Cerebellar nuclear complex (tissue), 1 donor: ENCODE measurements at regions not wholly inside any gene's neighbourhood (a gene's known extent, or its start where the extent isn't known, plus 50 kb on each side); places are given as distances from the start of the nearest gene placed in this dataset.

Source experiments
- DNase-seq, 2 experiments: peaks; one replicate each; lab custom pipeline; 2025; lab: John Stamatoyannopoulos, UW

DNA sequence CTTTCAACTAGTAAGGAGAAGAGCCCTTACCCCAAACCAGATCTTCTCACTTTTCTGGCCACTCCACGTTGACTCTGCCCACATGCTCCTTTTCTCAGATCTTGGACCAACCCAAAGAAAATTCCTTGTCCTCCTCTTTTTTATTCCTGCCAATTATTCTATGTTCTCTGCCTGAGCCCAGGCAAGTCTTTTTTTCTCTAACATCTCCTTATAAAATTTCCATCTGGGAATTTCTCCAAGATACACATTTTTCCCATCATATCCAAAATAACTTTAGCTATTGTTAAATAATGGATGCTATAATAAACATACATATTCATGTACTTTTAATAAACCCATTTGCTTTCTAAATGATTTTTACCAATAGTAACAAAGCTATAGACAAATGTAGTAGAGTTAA is 726.0 kb upstream of the ZNF385D start:
- no peak for DNase-seq

DNA sequence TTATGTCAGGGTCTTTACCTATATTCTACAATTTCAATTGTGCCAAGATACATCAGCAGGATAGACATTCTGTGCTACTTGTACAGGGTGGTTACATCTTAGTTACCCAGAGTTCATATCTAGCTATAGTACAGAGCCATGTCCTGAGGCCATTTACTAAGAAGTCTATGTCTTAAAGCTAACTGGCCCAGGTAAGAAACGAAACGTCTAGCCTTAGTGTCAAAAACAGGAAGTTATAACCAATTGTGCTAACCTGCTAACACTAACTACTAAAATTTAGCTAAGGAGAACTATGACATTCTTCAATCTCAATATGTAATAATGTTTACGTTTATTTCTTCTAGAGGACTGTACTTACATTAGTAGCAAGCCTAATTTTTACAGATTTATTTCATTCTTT is 717.2 kb upstream of the UBE2E2 start:
- DNase-seq: no peak

DNA sequence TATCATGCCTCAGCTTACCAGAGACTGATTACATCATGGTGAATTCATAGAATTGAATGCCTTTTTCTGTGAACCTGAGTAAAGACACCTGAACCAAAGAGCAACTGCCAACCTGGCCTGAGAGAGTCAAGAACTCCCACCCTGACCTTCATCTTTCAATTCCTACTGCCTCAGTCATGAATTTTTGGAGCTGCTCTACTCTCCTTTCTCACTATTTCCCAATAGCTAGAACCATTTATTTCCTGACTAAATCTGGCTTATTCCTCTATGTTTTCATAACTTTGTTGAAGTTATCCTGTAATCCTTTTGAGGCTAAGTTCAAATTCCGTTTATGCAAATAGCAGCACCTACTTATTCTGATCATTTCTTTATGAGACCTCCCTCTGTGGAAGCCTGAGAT is 712.4 kb upstream of the UBE2E2 start:
- DNase-seq: no peak

DNA sequence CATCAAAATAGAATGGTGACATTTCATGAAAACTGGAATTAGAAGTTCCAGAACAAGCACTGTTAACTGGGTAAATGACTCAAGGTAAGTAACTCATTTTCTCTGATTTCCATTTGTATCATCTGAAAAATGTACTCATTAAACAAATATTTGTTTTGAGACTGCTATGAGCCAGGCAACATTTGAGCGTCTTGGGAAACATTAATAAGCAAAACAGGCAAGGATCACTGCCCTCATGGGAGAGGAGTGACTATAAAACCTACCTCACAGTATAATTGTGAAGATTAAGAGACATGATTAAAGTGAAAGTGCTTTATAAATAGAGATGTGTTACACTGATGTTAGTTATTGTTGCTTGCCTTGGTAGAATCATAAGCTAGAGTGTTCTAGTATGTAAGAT is 711.8 kb upstream of the UBE2E2 start:
- no peak for DNase-seq

DNA sequence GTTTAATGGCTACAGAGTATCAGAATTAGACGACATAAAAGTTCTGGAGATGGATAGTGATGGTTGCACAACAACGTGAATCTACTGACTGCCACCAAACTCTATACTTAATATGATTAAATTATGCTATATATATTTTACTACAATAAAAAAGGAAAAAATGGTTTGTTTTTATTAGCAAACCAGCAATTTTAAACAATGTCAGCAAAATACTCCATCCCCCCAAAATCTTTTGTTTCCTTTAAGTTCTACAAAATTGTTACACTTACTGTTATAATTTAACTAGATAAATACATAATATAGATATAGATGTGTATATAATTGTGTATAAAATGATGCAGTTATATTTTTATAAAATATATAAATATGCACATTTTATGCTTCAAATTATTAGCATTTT is 710.8 kb upstream of the UBE2E2 start:
- no peak for DNase-seq

DNA sequence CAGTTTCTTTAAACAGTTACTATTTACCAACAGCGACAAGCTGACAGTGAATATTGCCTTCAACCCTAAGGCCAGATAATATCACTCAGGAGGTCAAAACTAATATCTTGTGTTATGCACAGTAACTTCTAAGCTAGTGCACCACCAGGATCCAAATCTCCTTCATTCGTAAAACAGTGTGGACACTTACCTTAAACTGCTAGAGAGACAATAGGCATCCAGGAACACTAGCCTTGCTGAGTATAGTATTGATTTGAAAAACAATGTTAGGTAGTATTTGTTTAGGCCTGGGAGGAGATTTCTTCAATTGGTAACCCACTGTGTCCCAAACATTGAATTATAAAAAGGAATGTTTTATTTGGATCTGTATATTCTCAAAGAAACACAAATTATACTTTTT is 707.9 kb upstream of the UBE2E2 start:
- no peak for DNase-seq

DNA sequence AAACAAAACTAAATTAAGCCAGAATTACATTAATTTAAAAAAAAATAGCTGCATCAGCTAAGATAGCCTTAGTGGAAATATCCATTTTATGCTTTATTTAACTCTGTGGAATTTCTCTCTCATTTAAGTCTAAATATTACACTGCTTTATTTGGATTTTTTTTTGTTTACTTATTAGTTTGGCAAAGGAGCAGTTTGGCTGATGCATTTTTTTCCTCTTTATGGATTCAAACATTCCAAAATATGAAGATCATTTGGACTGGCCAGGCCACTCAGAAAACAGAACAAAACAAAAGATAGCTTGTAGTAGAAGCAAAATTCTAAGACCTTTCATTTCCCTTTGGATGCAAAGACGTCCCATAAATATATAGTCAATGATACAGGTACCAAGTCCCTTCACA is 707.3 kb upstream of the UBE2E2 start:
- DNase-seq: no peak

DNA sequence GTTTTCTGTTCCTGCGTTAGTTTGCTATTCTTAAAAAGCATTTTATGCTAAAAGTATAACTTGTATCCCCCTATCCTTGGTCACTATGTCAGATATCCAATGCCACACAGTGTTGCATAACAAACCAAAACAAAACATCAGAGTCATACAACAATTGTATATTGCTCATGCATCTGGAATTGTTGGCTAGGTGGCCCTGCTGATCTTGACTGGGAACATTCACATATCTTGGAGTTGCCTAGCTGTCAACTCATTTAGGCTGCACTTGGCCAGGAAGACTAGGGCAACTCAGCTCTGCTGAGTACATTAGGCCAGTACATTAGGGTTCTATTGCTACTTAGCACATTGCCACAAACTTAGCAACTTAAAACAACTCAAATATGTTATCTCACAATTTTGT is 706.5 kb upstream of the UBE2E2 start:
- DNase-seq: no peak

DNA sequence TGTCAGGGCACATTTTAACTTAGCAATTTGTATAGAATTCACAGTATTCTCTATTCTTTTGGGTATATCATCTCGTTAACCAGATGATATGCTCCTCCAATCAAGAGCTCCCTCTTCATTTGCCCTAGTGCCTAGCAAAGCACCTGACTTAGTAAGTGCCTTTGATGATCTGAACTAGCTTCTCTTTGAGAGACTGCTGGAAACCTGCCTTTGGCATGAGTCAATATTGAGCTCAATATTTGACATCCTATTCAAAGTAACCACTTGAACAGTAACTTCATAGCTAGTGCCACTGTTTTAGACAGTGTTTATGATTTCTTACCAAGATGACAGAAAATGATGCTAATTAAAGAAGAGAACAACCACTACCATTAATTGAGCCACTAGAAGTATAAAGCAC is 696.3 kb upstream of the UBE2E2 start:
- no peak for DNase-seq

DNA sequence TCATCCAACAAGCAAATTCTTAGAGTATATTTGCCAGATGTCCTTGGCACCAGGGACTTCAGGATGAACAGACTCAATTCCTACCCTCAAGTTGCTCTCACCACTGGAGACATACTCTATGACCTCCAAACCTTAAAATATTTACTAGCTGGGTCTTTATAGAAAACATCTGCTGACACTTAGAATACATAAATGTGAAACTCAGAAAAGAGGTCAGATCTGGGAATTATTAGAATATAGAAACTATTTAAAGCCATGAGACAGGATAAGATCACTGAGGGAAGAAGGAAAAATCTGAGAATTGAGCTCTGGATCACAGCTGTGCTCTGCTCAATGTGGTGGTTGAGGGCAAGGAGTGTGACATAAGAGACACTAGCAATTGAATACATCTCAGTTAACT is 695.4 kb upstream of the UBE2E2 start:
- DNase-seq: no peak

DNA sequence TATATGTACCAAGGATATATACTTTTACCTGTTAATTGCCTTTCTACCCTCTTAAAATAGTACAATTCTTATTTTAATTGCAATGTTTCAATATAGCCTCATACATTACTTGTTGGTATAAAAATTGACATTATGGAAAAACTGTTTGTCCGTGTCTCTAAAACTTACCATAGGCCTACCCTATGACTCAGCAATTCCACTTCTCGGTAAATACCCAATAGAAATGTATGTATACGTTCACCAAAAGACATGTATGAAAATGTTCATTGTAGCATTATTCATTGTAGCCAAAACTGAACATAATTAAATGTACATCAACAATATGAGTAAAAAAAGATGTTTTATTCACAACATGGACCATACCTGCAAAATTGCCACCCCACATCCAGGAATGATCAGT is 679.2 kb upstream of the UBE2E2 start:
- no peak for DNase-seq

DNA sequence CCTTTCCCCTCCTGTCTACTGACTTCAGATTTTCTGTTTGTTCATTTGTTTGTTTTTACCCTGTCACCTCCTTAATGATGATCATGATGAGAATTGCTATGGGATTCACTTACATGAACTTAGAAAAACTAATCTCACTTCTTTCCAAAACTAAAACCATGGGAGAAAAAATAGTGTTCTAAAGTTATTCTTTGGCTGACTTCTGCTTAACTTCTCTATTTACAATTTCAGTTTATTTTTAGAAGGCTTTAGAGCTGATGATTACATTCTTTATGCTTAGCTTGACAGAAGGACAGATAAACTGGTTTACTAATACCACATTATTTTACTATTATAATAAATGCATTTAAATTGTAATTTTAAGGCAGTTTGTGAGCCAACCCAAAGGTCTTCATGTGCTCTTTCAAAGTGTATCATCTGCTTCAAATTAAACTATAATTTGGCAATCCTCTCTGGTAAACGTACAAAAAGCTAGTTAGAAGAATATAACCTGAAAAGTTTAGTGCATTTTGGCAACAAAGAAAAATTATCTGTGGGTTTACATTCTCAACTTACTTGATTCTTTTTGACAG is 676.8 kb upstream of the UBE2E2 start:
- no peak for DNase-seq

DNA sequence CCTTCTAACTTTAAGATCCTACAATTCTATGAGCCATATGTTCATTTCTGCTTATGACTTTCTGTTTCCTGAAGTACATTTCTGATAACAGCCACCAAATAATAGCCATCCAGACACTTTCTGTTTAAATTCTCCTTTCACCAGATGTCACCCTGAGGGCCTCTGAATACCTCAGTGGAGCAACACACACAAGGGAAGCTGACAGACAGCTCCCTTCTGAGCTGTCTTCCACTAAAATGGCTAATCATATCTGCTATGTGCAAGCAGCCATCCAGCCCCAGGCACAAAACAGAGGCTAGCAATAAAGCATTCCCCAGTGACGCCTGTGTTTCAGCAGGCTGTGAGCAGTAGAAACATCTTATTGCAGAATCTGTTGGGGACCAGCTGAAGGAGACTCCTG is 666.6 kb upstream of the UBE2E2 start:
- no peak for DNase-seq

DNA sequence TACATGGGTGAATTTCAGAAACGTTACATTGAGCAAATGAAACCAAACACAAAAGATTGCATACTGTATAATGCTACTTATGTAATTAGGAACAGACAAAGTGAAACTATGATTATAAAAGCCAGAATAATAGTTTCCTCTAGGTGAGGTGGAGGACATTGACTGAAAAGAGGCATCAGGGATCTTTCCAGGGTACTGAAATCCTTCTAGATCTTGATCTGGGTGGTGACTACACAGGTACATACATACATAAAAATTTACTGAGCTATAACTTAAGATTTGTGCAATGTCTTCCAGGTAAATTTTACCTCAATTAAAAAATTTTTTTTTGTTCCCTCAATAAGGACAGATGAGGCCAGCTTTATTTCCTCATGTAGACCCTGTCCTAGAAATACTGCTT is 665.6 kb upstream of the UBE2E2 start:
- DNase-seq: no peak

DNA sequence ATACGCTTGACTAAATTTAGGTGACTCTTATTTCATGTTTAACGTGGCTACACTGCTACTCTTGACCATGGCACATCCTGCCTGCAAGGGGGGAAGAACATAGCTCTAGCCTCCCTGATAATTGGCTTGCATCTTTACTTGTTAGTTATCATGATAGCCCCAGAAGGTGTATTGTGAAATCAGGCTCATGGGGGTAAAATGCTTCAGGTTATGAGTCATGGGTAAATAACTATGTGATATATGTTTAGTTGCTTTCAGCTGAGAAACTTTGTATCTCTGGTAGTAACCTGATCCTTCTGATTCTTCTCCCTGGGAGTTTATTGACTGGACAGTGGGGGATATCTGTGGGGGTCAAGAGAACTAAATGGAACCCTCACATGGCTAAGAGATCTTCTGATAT is 660.8 kb upstream of the UBE2E2 start:
- DNase-seq: no peak

DNA sequence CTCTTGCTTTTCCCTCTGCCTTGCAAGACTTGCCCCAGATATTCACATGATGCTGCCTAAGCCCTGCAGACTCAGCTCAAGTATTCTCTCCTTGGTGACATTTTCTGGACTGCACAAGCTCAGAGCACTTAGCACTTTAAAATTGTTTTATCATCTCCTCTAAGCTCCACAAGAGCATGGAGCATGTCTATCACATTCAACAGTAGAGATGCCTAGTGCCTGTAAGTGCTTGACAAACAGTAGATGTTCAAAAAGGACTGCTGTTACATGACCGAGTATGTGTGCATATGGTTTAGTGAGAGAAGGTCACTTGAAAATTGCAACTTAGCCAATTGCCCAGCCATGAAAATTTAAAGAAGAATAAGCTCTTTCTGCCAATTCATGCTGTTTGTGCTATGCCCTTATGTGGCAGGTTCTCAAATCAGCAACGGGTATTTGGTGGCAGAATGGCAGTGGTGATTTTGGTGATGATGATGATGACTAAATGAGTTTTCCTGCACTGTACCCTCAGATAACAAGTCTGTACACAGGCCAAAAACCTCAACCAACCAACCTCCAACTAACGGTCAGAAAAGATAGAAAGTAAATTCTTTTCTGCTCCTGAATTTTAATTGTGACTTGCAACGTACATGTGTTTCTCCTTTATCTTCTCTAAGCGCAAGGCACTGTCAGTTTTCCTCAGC is 647.2 kb upstream of the UBE2E2 start:
- no peak for DNase-seq

DNA sequence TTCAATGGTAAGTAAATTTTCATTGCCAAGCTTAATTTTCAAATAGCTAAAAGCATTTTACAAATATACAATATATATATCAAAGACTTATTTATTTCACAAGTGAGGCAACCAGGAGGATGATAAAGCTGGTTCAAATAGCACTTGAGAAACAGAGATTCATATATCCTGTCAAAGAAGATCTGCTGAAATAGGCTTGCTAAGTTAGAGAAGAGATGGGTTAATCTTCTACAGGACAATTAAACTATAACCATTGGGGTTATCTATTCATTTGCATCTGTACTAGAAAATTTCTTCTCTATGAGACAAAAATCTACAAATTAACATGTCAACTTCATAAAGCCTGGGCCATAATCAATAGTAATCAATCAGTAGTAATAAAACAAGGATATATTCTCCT is 637.7 kb upstream of the UBE2E2 start:
- no peak for DNase-seq

DNA sequence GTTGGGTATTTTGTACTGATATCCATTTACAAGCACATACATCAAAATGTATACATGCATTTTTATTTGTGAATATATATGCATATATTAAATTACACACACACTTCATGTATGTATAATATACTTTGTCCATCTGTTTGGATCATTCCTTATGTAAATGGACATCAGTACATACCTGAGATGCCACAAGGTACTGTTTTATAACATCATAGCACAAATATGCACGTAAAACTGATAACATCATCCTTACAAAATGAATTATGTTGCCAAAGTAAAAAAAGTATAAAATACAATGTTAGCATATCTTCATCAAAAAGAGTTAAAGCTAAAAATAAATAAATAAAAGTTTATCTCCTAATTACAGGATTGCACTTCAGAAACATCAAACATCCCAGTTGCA is 634.8 kb upstream of the UBE2E2 start:
- no peak for DNase-seq

DNA sequence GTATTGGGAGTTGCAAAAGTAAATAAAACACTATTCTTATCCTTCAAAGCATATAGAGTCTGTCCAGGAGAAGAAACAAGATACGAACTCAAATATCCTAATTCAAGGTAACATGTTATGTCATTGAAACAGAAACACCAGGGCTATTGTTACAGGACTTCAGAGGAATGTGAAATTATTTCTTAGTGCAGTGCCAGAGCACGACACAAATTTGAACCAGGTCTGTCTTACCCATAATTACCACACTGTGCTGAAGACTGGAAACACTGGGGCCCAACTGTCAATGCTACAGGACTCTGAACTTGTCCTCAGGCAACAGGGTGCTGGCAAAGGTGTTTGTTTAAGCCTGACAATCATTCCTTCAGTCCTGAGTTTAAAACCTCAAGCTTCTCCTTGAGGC is 633.6 kb upstream of the UBE2E2 start:
- DNase-seq: no peak

DNA sequence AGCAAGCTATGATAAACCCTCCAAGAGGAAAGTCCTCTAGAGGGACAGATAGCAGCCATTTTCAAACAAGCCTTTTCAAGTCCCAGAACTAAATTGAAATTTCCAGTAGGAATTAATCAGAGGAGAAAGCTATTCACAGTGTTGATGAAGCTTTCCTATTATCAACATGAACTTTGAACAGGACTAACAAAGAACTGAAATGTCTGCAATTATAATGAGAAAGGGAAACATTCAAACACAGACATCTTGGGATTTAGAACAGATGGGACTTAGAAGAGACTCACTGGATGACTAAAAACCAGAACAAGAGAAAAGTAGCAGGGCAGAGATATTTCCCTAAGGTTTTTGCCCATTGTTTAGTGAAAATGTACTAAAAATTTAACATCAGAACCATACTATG is 622.1 kb upstream of the UBE2E2 start:
- DNase-seq: no peak

DNA sequence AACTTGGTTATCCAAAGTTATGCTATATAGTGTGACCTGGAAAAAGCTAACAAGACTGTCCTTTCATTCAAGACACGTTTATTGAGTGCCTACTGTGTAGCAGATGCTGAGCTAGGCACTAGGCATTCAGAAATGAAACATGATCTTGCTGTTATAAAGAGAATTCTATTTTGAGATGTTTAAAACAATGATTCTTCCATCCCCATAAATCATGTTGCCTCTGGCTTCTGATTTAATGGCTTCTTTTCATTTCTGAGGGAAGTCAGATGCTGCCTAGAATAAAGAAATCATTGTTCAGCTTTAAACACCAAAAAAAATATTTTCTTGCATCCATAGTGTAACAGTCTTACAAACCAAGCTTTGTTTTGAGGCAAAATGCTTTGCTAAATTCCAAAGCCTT is 620.9 kb upstream of the UBE2E2 start:
- no peak for DNase-seq

DNA sequence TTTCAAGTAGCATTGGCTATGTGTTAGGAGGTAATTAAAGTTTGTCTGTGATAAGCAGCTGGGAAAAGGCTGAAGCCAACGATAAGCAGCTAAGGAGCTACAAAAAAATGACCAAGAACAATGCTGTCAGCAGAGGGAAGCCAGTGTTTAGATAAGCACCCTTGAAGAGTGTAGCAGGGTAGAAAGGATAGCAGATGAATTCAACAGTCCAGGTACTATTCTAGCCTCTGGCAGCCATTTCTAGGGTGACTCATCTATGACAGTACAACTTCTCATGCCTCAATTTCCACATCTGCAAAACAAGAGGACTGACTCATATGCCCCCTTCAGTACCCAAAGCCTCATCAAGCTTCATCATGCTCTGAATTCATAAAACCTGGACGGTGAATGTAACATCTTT is 617.6 kb upstream of the UBE2E2 start:
- DNase-seq: no peak

DNA sequence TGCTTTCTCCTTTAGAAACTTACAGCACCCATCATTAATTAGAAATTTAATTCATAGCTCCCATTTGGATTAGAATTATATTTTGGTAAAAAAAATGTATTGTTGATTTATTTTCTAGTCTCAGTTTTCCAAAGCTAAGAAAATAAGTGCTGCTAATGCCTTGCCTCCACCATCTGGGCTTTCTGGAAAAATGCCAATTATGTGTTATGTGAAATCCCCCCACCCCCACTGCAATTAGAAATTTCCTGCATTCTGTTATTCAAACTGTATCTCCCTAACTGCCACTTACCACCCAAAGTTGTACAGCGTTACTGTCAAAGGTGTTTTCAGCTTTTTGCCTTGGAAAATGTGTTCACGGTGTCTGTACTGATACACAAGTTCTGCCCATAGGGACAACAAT is 617.2 kb upstream of the UBE2E2 start:
- DNase-seq: no peak

DNA sequence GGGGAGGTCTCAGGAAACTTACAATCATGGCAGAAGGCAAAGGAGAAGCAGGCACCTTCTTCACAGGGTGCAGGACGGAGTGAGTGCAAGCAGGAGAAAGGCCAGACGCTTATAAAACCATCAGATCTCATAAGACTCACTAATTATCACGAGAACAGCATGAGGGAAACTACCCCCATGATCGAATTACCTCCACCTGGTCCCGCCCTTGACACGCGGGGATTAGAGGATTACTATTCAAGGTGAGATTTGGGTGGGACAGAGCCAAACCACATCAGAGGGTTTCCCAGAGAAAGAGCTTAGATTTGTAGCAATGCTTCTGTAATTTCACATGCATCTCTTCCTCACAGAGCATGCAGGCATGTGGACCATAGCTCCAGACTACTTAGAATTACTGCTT is 615.7 kb upstream of the UBE2E2 start:
- no peak for DNase-seq

DNA sequence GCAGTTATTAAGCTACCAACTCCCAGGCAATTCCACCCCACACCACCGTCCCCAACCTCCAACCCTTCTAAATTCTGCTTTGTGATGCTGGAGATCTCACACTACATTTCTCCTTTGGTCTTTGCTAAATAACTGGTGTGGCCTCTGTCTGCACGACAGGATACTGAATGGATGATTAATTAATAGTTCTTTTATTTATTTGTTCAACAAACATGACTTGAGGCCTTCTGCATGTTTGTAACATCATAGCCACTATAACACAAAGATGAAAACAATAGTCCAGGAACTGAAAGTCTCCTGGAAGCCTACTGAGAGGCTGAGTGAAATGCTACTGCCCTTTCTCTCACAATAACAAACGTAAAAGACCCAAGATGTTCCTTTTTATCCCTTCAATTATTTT is 609.5 kb upstream of the UBE2E2 start:
- DNase-seq: no peak
